Left ventricle myocardium superior (tissue), 1 donor: ENCODE measurements at regions not wholly inside any gene's neighbourhood (a gene's known extent, or its start where the extent isn't known, plus 50 kb on each side); places are given as distances from the start of the nearest gene placed in this dataset.

Source experiments
- ATAC-seq: fragments of 200-7000 bp; cut with Tn5 transposase; one replicate; pipeline ENCODE4 v1.9.1; 2020; ENCODE audit warnings: mild to moderate bottlenecking, moderate library complexity
- DNase-seq: peaks from one replicate; pipeline ENCODE4 v3.0.0-alpha.2; 2020
- intact Hi-C: fragments of 100-400 bp; cut with micrococcal nuclease; formaldehyde crosslinking; loops from one replicate; pipeline ENCODE4 v1.11.0; 2022
- donor health status: DM: no; HTN: yes; CAD: no; lungs with severe emphysema.

DNA sequence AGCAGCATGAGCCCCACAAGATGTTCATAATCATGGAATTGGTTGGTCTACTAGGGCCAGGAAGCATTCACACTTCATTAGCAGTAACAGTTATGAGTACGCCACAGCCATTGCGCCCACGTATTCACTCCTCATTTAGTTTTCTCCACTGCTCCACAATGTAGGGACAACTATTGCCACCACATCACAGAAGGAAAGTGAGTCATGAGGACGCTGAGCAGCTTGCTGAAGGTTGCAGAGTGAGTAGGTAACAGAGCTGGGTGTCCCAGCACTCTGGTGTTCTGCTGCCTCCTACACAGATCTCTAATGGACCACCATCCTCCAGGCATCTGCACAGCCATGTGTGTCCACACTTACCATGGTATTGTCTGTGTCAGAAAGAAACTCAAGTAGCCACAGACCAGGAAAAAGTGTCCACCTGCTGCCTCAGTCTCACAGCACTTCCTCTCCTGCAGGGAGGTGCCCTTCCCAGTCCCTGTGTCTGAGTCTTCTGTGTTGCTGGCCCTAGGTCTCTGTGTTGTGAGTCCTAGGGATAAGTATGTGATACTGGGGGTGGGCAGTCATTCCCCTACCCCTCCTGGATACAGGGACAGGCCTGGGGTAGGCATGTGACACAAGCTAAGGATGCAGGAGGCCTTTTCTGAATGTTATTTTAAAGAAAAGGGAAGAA lies 103.9 kb downstream of the TTLL2 start:
- no peak for DNase-seq
- ATAC-seq: no peak

GRCh38 chr6:167429353-167429752 lies 104.5 kb downstream of the TTLL2 start:
- intact Hi-C loops: no loop called here
- DNase-seq: no peak
- no peak for ATAC-seq

More for the DNA sequence above, 103.9 kb downstream of the TTLL2 start:
- intact Hi-C loops: no loop called here

- DNase-seq: no peak
- intact Hi-C loops: no loop called here
- no peak for ATAC-seq
These were observed 110.4 kb downstream of the TTLL2 start for GRCh38 chr6:167435209-167435728.

DNA sequence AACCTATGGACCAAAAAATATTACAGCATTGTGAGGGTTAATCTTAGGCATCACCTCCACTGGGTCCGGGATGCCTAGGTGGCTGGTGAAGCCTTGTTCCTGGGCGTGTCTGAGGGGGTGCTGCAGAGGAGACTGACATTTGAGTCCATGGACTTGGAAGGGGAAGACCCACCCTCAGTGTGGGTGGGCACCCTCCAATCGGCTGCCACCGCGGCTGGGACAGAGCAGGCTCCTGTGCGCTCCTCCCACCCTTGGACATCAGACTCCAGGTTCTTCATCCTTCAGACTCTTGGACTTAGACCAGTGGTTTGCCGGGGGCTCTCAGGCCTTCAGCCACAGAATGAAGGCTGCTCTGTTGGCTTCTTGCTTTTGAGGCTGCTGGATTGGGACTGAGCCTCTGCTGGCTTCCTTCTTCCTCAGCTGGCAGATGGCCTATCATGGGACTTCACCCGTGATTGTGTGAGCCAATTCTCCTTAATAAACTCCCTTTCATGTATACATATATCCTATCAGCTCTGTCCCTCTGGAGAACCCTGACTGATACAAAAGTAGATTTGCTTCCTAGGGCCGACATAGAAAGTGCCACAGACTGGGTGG lies 113.1 kb downstream of the TTLL2 start:
- ATAC-seq: no peak
- intact Hi-C loops: no loop called here
- no peak for DNase-seq

- DNase-seq (no peak), ATAC-seq (peak; percentile 55)
- intact Hi-C loops: no loop called here
These were observed 116.9 kb downstream of the TTLL2 start for GRCh38 chr6:167441715-167442206.

GRCh38 chr6:167442245-167442644 lies 117.4 kb downstream of the TTLL2 start:
- ATAC-seq (no peak), DNase-seq (no peak)
- intact Hi-C loops: no loop called here

GRCh38 chr6:167442796-167443680 lies 118.2 kb downstream of the TTLL2 start:
- ATAC-seq: no peak
- DNase-seq: no peak

GRCh38 chr6:167444602-167445346 lies 119.9 kb downstream of the TTLL2 start:
- ATAC-seq (no peak), DNase-seq (no peak)
- intact Hi-C loops: no loop called here

More at GRCh38 chr6:167442796-167443680, 118.2 kb downstream of the TTLL2 start:
- intact Hi-C loops: no loop called here

DNA sequence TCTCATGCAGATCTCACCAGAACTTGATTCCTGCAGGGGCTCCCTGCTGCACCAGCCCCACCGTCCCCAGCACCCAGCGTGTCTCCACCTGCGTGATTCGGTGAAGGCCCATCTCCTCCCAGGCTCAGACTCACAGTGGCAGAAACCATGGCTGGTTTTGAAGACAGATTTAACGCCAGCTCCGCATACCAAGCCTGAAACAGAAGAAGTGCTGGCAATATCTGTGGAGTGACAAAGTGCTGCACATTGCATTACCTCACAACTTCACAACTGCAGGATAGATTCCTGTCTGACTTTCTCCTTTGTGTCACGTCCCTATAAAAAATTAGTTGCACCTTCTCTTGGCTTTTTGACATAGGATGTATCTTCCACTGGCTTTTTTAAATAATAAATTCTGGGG lies 120.7 kb downstream of the TTLL2 start:
- no peak for DNase-seq
- intact Hi-C loops: no loop called here
- ATAC-seq: no peak

DNA sequence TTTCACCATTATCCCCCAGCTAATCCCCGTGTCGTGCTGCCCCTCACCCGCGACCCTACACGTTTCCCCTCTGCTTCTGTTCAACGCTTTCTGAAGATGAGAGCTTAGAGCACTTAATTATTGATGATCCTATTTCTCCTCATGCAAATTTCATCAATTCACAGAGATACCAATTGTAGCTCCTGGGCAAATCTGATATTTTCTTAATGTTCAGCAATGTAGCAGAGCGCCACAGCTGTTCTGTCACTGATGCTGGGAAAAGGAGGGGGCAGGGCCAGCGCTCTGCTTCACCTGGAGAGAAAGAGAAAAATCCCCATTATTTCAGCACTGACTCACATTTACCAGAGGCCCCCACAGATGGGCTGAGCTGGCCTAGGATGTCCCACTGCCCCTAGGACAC lies 121.2 kb downstream of the TTLL2 start:
- ATAC-seq (no peak), DNase-seq (no peak)
- intact Hi-C loops: no loop called here

- intact Hi-C loops: no loop called here
These were observed 122.1 kb downstream of the TTLL2 start for GRCh38 chr6:167446971-167447370.

DNA sequence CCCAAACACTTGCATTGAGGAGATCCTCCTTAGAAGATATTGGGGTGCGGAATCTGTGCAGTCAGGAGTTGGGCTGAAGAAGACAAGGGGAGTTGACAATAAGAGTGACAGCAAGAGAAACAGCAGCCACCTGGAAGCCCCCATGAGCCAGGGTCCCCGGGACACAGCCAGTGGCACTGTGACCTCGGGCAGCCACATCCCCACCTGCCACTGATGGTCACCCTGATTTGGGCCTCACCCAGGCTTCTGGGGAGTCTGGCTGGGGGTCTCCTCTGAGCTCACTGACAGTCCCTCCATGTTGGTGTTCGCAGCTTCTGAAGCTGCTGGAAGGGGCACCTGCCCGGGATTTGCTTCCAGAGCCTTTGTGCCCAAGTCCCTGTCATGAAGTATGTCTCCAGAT lies 123.5 kb downstream of the TTLL2 start:
- no peak for DNase-seq
- intact Hi-C loops: no loop called here
- no peak for ATAC-seq

More at GRCh38 chr6:167446971-167447370, 122.1 kb downstream of the TTLL2 start:
- DNase-seq: no peak
- ATAC-seq: no peak

DNA sequence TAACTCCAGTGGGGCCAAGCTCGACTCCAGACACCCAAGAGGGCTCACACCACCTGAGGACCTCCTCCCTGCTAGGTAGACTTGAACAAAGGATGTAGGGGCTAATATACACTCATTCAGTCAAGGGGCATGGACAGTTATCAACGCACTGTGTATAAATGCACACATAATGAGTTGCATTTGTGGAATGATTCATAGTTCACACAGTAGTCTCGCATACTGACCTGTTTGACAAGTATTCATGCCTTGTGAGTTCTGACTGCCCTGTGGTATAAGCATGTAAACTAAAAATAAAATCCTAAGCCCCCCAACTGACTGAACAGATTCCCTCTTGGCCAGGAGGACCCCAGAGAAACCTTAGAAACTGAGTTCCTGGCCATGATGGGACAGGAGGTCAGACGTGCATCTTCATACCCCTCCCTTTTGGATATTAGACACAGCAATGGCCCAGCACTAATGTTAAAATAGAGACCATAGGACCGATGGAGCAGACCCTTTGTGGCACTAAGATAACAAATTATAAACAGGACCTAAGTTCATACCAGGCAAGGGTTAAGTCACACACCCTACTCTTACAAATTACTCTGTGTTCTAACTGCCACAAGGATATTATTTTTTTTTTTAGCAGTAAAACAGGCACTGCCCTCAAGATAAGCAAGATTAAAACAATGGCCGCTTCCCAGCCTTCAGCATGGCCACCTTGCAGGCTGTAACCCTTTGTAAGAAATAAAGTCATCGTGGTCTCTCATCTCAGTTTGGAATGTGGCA lies 124.4 kb downstream of the TTLL2 start:
- intact Hi-C loops: no loop called here
- ATAC-seq: no peak
- DNase-seq: no peak

GRCh38 chr6:167450626-167451025 lies 125.7 kb downstream of the TTLL2 start:
- intact Hi-C loops: no loop called here
- ATAC-seq (no peak), DNase-seq (no peak)

GRCh38 chr6:167452338-167453081 lies 127.6 kb downstream of the TTLL2 start:
- ATAC-seq: no peak
- no peak for DNase-seq
- intact Hi-C loops: no loop called here

DNA sequence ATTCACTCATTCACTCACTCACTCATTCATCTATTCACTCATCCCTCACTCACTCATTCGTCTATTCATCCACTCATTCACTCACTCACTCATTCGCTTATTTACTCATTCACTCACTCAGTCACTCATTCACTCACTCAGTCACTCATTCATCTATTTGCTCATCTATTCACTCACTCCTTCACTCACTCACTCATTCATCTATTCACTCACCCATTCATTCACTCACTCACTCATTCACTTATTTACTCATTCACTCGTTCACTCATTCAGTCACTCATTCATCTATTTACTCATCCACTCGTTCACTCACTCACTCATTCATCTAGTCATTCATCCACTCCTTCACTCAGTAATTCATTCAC lies 128.2 kb downstream of the TTLL2 start:
- intact Hi-C loops: no loop called here
- DNase-seq (no peak), ATAC-seq (no peak)

GRCh38 chr6:167454003-167454402 lies 129.1 kb downstream of the TTLL2 start:
- ATAC-seq: no peak
- intact Hi-C loops: no loop called here
- DNase-seq: no peak

DNA sequence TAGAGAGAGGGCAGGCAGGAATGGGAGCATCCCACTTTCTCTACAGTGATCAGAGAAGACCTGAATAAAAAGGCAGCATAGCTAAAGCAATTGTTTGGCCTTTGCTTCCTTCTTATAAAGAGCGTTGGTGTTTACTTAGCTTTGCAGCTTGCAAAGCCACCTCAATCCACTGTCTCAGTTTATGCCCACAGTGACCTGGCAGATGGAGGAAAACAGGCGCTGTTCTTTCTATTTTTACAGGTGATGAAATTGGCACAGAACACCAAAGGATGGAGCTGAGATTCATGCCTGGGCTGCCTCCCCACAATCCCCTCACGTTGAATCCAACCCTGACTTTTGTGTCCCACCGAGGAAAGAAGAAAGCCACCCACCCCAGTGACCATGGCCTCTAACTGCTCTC lies 130.5 kb downstream of the TTLL2 start:
- intact Hi-C loops: no loop called here
- DNase-seq: no peak
- ATAC-seq: peak; percentile 71
